NCI-H748 treated with DMSO at 0.1 percent for 48 hours (cell line): ENCODE measurements at regions not wholly inside any gene's neighbourhood (a gene's known extent, or its start where the extent isn't known, plus 50 kb on each side); places are given as distances from the start of the nearest gene placed in this dataset.

Experiments used
- DNase-seq: peaks from one replicate; lab custom pipeline; 2025; lab: John Stamatoyannopoulos, UW

- no peak for DNase-seq
Observed at GRCh38 chr5:84602371-84602771, 217.7 kb upstream of the EDIL3 start.

DNA sequence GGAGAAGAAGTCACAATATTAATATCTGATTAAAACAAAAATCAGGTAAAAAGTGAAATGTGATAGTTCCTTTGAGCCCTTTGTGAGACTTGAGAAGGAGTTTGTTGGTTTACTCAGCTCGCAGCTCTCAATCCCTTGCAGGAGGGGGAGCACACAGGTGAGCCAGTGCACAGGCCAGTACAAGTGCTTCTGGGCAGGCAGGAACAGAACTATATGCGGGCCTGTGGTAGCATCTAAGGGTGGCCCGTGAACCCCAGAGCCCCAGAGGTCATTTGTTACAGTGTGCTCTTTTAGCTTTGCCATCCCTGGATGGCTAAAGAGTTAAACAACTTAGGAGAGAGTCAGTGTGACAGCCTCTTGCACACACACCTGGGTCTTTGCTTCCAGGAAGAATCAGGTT lies 215.3 kb upstream of the EDIL3 start:
- no peak for DNase-seq

- DNase-seq = no peak
Observed at GRCh38 chr5:84597904-84598303, 213.2 kb upstream of the EDIL3 start.

- DNase-seq = no peak
Observed at GRCh38 chr5:84590629-84591028, 205.9 kb upstream of the EDIL3 start.

- no peak for DNase-seq
Observed at GRCh38 chr5:84589926-84590325, 205.2 kb upstream of the EDIL3 start.

GRCh38 chr5:84585218-84585617 lies 200.5 kb upstream of the EDIL3 start:
- DNase-seq = no peak

- DNase-seq = no peak
Observed at GRCh38 chr5:84578226-84578625, 193.5 kb upstream of the EDIL3 start.

- DNase-seq = no peak
Observed at GRCh38 chr5:84573017-84573712, 188.5 kb upstream of the EDIL3 start.

DNA sequence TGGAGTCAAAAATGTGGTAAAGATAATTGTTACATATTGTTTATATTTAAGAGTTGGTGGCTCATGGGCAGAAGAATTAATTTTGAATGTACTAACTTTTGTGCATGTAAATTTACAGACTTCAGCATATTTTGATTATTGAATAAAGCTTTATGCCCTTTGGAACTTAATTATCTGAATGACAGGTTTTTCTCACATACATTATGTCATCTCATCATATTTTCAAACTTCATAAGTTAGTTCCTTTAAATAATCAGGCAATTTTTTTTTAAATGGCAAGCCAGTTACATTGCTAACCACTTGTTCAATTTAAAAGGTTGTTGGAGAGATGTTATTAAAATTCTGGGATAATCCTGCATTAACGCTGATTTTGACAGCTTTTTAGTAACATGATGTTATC lies 184.6 kb upstream of the EDIL3 start:
- DNase-seq = no peak

- DNase-seq = no peak
Observed at GRCh38 chr5:84568171-84568570, 183.5 kb upstream of the EDIL3 start.

DNA sequence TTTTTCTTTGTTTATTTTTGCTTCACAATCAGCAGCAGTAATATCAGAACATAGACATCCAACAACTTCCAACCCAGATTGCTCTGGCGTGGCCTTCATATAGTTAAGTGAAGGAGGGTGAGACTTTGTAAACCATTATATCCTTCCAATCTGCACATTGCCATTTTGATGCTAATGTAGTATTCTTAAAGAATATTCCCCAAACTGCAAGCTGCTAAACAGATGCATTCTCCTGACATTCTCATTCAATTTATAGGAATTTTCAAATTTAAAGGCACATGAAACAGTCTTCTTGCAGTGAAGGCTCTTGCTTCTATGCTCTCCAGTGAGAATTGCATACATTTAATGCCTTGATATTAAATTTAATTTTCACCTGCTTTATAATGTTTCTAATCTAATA lies 181.2 kb upstream of the EDIL3 start:
- DNase-seq = no peak

- DNase-seq = peak; percentile 98
Observed at GRCh38 chr5:84564321-84565075, 179.8 kb upstream of the EDIL3 start.

DNA sequence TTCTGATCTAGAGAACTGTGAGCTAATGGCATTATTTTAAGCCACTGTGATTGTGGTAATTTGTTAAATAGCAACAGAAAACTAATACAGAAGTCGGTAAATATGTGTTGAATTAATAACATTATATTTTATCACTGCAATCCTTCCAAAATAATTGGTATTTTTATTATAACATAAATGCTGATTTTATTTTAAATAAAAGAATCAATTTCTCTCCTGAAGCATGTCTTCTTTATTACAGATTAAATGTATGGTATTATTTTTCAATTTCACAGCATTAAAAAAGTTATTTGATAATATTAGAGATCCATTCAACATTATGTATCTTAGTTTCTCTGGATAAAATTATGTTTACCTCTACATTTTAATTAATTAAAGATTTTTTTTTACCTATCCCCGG lies 165.5 kb upstream of the EDIL3 start:
- no peak for DNase-seq

DNA sequence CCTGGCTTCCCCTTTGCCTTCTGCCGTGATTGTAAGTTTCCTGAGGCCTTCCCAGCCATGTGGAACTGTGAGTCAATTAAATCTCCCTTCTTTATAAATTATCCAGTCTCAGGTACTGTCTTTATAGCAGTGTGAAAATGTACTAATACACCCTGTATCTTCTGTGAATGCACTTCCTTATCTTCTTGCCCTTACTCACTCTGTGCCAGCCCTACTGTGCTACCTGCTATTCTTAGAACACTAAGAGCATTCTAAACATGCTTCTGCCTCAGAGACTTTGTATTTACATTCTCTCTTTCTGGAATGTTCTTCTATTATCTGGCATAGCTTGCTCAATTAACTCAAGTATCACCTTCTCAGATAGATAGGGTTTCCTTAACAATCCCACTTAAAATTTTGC lies 164.4 kb upstream of the EDIL3 start:
- DNase-seq = no peak

- DNase-seq = no peak
Observed at GRCh38 chr5:84546686-84547085, 162.0 kb upstream of the EDIL3 start.

DNA sequence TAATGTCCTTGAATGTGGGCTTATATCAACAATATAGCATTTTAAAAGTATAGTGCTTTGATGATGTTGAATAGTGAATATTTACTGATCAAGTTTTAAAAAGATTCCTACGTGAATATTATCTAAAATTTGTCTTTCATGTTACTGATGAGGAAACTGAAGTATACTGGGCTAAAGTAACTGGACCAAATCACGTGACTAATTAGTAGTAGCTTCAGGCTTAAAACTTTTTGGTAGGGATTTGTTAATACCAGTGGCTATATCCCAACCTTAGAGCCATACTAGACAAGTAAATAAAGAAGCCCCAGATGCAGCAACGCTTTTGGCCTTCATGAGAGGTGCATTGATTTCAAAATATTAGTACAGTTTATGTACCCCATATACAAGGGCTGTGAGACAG lies 152.1 kb upstream of the EDIL3 start:
- DNase-seq = no peak

DNA sequence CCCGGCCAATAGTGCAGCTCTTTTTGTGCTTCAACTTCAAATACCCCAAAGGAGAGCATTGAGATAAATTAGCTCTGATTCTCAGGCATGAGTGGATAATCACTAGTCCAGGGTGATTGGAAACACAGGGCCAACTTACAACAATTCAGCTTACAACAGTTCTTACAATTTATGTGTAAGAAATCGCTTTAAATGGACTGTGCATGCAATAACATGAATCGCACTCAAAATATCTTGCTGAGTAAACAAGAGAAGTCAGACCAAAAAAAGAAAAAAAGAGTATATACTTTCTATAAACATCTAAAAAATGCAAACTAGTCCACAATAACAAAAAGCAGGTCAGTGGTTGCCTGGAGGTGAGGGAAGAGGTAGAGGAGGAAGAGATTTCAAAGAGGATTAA lies 150.6 kb upstream of the EDIL3 start:
- DNase-seq = no peak

DNA sequence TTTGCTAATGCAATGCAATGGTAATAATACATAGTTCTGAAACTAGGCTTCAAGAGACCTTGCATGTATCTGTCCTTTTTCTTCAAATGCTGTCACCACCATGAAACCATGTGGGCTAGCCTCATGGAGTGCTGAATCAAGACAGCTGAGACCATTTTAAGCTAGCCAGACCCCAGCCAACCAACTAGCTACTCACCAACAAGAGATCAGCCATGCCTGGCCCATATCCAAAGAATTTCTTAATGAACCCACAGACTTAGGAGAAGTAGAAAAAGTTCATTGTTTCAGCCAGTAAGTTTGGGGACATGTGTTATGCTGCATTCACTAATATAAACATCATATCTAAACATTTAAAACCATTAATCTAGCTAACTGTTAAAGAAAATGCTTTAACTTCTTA lies 139.8 kb upstream of the EDIL3 start:
- DNase-seq = no peak

DNA sequence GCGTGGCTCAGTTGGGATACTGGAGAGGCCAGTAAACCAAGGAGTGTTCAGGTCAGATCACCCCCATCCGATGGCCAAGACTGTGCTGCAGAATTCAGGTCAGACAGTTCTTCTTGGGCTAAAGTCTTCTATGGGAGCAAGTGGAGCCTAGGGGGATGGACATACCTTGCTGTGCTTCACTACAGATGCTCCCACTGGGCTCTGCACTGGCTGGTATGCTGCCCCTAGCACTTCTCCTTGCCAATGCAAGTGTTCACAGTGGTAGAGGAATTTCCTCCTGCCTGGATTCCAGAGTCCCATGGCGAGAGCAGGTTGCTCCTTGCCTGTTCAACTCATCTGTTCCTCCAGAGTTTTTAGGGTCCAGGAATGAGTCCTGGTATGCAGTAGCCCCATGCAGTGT lies 134.2 kb upstream of the EDIL3 start:
- no peak for DNase-seq

DNA sequence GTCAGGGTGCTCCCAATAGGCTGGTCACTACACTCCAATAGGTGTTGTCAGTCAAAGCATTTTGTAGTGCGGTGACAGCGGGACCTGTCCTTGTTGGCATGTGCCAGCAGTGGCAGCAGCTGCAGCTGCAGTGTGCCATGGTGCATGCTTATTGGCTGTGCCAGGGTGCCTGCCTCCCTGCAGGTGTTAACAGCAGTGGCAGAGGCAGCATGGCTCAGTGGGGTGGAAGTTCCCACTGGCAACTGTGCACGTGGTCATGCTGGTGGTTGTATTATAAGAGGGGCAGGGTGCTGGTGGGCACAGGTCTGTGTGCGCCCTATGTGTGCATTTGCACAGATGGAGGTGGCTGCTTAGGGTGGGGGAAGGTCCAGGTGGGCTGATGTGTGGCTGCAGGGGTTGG lies 133.7 kb upstream of the EDIL3 start:
- no peak for DNase-seq

DNA sequence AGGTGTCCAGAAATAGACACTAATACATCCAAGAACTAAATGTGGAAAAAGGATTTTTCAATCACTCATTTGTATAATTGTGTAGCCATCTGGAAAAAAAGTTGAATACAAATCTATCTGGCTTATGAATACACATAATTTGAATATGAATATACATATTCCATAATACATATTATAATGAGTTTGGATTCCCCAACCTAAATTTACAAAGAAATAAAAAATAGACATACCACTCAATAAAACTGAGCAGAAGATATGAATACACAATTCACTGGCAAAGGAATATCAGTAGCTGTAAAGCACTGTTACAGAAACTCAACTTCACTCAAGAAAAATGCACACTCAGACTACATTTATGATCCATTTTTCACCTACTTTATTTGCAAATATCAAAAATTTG lies 121.9 kb upstream of the EDIL3 start:
- no peak for DNase-seq

DNA sequence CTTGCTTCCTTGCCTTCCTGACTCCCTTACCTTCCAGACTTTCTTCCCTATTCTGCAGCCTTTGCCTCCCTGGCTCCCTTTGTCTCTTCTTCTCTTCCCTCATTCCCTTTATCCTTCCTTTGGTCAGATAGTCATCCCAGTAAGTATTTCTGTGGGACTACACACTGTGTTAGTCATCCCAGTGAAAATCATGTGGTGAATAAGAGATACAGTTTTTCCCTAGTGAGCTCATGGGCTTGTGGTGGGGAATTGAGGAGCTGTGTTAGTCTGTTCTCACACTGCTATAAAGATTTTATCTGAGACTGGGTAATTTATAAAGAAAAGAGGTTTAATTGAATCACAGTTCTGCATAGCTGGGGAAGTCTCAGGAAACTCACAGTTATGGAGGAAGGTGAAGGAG lies 109.8 kb upstream of the EDIL3 start:
- no peak for DNase-seq

- DNase-seq = no peak
Observed at GRCh38 chr5:84487963-84488362, 103.3 kb upstream of the EDIL3 start.
